HCT116 (cell line): ENCODE measurements at regions not wholly inside any gene's neighbourhood (a gene's known extent, or its start where the extent isn't known, plus 50 kb on each side); places are given as distances from the start of the nearest gene placed in this dataset.

Source experiments
- CEBPB ChIP-seq: IDR thresholded peaks from 2 replicates; pipeline ENCODE4 v1.6.1; 2012; ENCODE audit warnings: low read depth
- CTCF ChIP-seq, 3 experiments: fragments of 200-600 bp in 1 of 3; sonication (generic) in 1 of 3; IDR thresholded peaks in 2 of 3; conservative IDR thresholded peaks in 1 of 3; 2 replicates each; pipeline ENCODE4 v1.5.1; 2012 to 2017; ENCODE audit warnings: low read depth in 2 of 3, low read length in 2 of 3, antibody characterized with exemption in 1 of 3, borderline replicate concordance in 1 of 3, control low read depth in 1 of 3, mild to moderate bottlenecking in 1 of 3, mixed read lengths in 1 of 3, mixed run types in 1 of 3, moderate library complexity in 1 of 3; ENCODE audit not compliant: insufficient read depth in 1 of 3
- MAX ChIP-seq: IDR thresholded peaks from 2 replicates; pipeline ENCODE4 v1.6.1; 2012
- POLR2A ChIP-seq: IDR thresholded peaks from 2 replicates; pipeline ENCODE4 v1.7.0; 2011; ENCODE audit warnings: borderline replicate concordance; ENCODE audit not compliant: insufficient read depth, insufficient read length; ENCODE audit errors: extremely low read depth
- POLR2AphosphoS5 ChIP-seq: IDR thresholded peaks from 2 replicates; pipeline ENCODE4 v1.6.1; 2011; ENCODE audit warnings: mild to moderate bottlenecking, low read depth, low read length, moderate library complexity
- SRF ChIP-seq: IDR thresholded peaks from 2 replicates; pipeline ENCODE4 v1.6.1; 2012; ENCODE audit warnings: low read depth

GRCh38 chr5:86675311-86675710 is 57.6 kb downstream of the COX7C start:
- TF ChIP-seq CTCF (IDR thresholded peaks at IDR 0.05 in 2 of 3, conservative IDR thresholded peaks at IDR 0.05 in 1 of 3; ENCODE audit: borderline replicate concordance in 1 of 3, insufficient read depth in 1 of 3, low read depth in 2 of 3, low read length in 2 of 3) = no peak
- no peak for TF ChIP-seq POLR2AphosphoS5
- no peak for TF ChIP-seq CEBPB
- TF ChIP-seq POLR2A = no peak
- no peak for TF ChIP-seq MAX
- TF ChIP-seq SRF = no peak
